HUES6 (cell line): ENCODE measurements at regions not wholly inside any gene's neighbourhood (a gene's known extent, or its start where the extent isn't known, plus 50 kb on each side); places are given as distances from the start of the nearest gene placed in this dataset.

Experiments used
- H3K27ac ChIP-seq: 2 replicates; pipeline ENCODE4 v1.7.0; 2013; ENCODE audit warnings: low read depth, mild to moderate bottlenecking, low read length, inconsistent platforms
- H3K27me3 ChIP-seq: 2 replicates; pipeline ENCODE4 v1.6.1; 2013; ENCODE audit warnings: low read length; ENCODE audit not compliant: control insufficient read depth, insufficient read depth
- H3K36me3 ChIP-seq: 2 replicates; pipeline ENCODE4 v1.6.1; 2013; ENCODE audit warnings: low read length; ENCODE audit not compliant: control insufficient read depth, insufficient read depth
- H3K4me1 ChIP-seq: 2 replicates; pipeline ENCODE4 v1.6.1; 2013; ENCODE audit warnings: low read length; ENCODE audit not compliant: control insufficient read depth, insufficient read depth
- H3K4me3 ChIP-seq: 2 replicates; pipeline ENCODE4 v1.5.1; 2013; ENCODE audit warnings: low read depth, low read length
- H3K9ac ChIP-seq: one replicate; pipeline ENCODE4 v1.6.1; 2013; ENCODE audit warnings: mild to moderate bottlenecking, low read length
- H3K9me3 ChIP-seq: 2 replicates; pipeline ENCODE4 v1.6.1; 2013; ENCODE audit warnings: low read depth, low read length; ENCODE audit not compliant: control insufficient read depth, insufficient read depth

DNA sequence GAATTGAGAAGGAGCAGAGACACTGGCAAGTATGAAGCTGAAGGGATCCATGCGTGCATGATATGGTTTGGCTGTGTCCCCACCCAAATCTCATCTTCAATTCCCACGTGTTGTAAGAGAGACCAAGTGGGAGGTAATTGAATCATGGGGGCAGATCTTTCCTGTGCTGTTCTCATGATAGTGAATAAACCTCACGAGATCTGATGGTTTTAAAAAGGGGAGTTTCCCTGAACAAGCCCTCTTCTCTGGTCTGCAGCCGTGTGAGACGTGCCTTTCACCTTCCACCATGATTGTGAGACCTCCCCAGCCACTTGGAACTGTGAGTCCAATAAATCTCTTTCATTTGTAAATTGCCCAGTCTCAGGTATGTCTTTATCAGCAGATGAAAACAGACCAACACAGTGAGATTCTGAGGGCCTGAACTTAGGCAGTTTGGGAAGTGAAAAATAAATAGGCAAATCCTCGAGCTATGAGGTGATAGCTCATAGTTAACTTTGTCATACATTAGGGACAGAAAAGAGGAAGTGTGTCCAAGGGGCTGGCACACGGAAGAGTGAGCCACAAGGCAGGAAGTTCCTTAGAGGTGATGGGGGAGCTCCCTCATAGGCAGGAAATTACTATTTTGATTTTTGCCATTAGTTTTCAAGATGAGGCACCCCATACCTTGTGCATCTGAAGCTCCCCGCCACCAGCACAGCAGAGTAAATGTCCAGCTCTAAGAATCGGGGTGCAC, 658.8 kb upstream of the ID2 start:
- H3K27me3 ChIP-seq, result no peaks in the 10 kb centered on the region
- no peaks in the 10 kb centered on the region for H3K36me3 ChIP-seq
- no peak overlapping the region for H3K4me3 ChIP-seq
- H3K4me1 ChIP-seq, result no peaks in the 10 kb centered on the region
- H3K27ac ChIP-seq, result no peak overlapping the region
- H3K9me3 ChIP-seq, result peaks cover 9% of the 10 kb centered on the region; the same call in 1 of the 2 replicates
- no peak overlapping the region for H3K9ac ChIP-seq

DNA sequence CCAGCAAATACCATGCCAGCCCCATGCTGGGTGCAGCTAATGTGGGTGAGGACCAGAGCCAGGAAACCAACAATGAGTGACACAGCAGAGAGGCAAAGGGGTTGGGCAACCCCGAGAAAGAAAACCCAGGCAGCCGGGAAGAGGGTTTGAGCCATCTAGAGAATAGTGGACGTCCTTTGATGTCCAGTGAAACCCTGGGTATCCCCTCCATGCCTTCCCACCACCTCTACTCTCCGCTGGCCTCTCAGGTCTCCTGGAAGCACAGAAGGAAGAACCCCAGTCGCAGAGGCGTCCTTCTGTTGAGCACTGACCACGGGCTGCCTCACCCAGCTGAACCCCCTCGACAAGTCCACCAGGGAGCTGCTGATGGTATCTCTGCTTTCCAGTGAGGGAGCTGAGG, 657.4 kb upstream of the ID2 start:
- no peaks in the 10 kb centered on the region for H3K36me3 ChIP-seq
- no peak overlapping the region for H3K27ac ChIP-seq
- no peak overlapping the region for H3K4me3 ChIP-seq
- peaks cover 9% of the 10 kb centered on the region; the same call in 1 of the 2 replicates for H3K9me3 ChIP-seq
- H3K27me3 ChIP-seq, result no peaks in the 10 kb centered on the region
- H3K9ac ChIP-seq, result no peak overlapping the region
- H3K4me1 ChIP-seq, result no peaks in the 10 kb centered on the region

- Histone ChIP-seq H3K9me3 (0 out of 2 replicates have a peak, but pooled peaks cover 6% of the 10 kb centered on the region), H3K4me3 (no peak overlapping the region), H3K36me3 (no peaks in the 10 kb centered on the region), H3K9ac (no peak overlapping the region), H3K4me1 (no peaks in the 10 kb centered on the region), H3K27me3 (no peaks in the 10 kb centered on the region), H3K27ac (no peak overlapping the region)
Observed at GRCh38 chr2:8026381-8026780, 655.5 kb upstream of the ID2 start.

DNA sequence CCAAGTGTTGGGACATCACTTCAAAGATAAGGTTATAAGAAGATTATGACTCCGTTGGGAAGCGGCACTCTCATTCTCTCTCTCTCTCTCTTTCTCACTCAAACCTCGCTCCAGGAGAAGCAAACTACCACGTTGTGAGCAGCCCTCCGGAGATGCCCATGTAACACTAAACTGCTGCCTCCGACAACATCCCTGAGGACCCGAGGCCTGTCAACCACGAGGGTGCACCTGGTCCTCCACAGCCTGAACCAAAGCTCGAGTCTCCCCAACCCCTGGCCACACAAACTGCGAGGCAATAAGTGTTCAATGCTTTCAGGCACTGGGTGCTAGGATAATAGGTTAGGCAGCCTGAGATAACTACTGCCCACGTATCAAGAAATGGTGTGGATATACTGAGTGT, 654.5 kb upstream of the ID2 start:
- H3K4me3 ChIP-seq, result no peak overlapping the region
- no peaks in the 10 kb centered on the region for H3K27me3 ChIP-seq
- H3K4me1 ChIP-seq, result no peaks in the 10 kb centered on the region
- H3K9ac ChIP-seq, result no peak overlapping the region
- H3K9me3 ChIP-seq, result 0 out of 2 replicates have a peak, but pooled peaks cover 6% of the 10 kb centered on the region
- H3K27ac ChIP-seq, result no peak overlapping the region
- H3K36me3 ChIP-seq, result no peaks in the 10 kb centered on the region

GRCh38 chr2:8028036-8028435, 653.8 kb upstream of the ID2 start:
- Histone ChIP-seq H3K4me3 (no peak overlapping the region), H3K4me1 (no peaks in the 10 kb centered on the region), H3K27me3 (no peaks in the 10 kb centered on the region), H3K27ac (no peak overlapping the region), H3K9me3 (0 out of 2 replicates have a peak, but pooled peaks cover 6% of the 10 kb centered on the region), H3K9ac (no peak overlapping the region), H3K36me3 (no peaks in the 10 kb centered on the region)

DNA sequence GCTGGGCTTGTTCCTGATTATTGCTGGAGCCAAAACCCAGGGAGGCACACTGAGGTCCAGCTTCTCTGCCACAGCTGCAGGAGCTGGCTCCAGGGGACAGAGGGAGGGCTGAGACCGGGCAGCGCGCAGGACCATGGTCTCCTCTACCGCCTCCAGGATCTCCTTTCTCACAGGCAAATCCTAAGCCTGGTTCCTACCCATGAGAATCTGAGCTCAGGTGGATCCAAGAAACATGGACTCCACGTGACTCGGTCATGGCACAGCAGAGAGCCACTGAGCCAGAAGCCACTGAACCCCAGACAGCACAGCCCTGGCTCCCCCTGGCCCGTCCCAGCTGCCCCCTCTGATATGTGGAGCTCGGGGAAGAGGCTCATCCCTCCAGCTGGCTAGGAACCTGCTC, 653.4 kb upstream of the ID2 start:
- Histone ChIP-seq H3K9me3 (0 out of 2 replicates have a peak, but pooled peaks cover 3% of the 10 kb centered on the region), H3K27ac (no peak overlapping the region), H3K27me3 (no peaks in the 10 kb centered on the region), H3K4me1 (no peaks in the 10 kb centered on the region), H3K9ac (no peak overlapping the region), H3K4me3 (no peak overlapping the region), H3K36me3 (no peaks in the 10 kb centered on the region)

GRCh38 chr2:8028981-8029380, 652.9 kb upstream of the ID2 start:
- Histone ChIP-seq H3K27ac (no peak overlapping the region), H3K9ac (no peak overlapping the region), H3K27me3 (no peaks in the 10 kb centered on the region), H3K4me1 (no peaks in the 10 kb centered on the region), H3K36me3 (no peaks in the 10 kb centered on the region), H3K4me3 (no peak overlapping the region), H3K9me3 (0 out of 2 replicates have a peak, but pooled peaks cover 2% of the 10 kb centered on the region)

GRCh38 chr2:8030573-8031303, 651.1 kb upstream of the ID2 start:
- Histone ChIP-seq H3K27ac (no peak overlapping the region), H3K27me3 (no peaks in the 10 kb centered on the region), H3K4me3 (no peak overlapping the region), H3K9me3 (no peaks in the 10 kb centered on the region), H3K9ac (no peak overlapping the region), H3K4me1 (no peaks in the 10 kb centered on the region), H3K36me3 (no peaks in the 10 kb centered on the region)

DNA sequence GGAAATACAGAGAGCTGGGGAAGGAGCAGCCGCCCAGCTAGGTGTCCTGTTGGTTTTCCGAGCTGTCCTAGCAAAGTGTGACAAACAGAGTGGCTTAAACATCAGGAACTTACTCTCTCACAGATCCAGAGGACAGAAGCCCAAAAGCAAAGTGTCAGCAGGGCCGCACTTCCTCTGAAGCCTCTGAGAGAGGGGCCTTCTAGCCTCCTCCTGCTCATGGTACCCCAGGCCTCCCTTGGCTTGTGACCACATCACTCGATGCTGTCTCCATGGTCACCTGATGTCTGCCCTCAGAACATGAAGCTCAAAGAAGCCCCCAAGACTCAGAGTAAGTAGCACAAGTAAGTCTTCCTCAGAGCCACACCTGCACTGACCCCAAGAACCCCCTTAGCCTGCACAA, 650.5 kb upstream of the ID2 start:
- H3K9me3 ChIP-seq, result no peaks in the 10 kb centered on the region
- H3K27me3 ChIP-seq, result no peaks in the 10 kb centered on the region
- H3K36me3 ChIP-seq, result no peaks in the 10 kb centered on the region
- no peak overlapping the region for H3K9ac ChIP-seq
- no peak overlapping the region for H3K27ac ChIP-seq
- no peaks in the 10 kb centered on the region for H3K4me1 ChIP-seq
- no peak overlapping the region for H3K4me3 ChIP-seq

DNA sequence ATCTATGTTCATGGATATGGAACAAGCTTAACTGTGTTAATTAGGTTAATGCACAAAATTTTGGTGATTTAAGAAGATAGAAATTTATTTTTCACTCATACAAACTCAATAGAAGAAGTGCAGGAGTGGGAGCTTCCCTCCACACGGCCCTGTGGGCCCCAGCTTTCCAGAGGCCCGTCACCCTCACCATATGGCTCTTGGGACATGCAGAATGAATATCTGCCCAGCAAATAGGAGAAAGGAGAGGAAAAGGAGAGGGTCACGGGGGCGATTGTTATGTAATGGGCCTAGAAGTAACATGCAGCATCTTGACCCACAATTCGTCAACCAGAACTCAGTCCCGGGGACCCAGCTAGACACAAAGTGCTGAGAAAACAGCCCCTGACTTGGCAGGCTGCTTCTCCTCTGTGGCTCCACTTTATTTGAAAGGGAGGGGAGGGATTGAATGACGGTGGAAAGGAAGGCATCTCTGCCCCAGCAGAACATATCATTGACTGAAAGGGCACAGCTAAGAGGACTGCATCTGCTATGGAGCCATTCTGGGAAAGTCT, 648.2 kb upstream of the ID2 start:
- no peaks in the 10 kb centered on the region for H3K27me3 ChIP-seq
- H3K9ac ChIP-seq, result no peak overlapping the region
- H3K9me3 ChIP-seq, result no peaks in the 10 kb centered on the region
- no peak overlapping the region for H3K27ac ChIP-seq
- H3K36me3 ChIP-seq, result no peaks in the 10 kb centered on the region
- H3K4me3 ChIP-seq, result no peak overlapping the region
- no peaks in the 10 kb centered on the region for H3K4me1 ChIP-seq

DNA sequence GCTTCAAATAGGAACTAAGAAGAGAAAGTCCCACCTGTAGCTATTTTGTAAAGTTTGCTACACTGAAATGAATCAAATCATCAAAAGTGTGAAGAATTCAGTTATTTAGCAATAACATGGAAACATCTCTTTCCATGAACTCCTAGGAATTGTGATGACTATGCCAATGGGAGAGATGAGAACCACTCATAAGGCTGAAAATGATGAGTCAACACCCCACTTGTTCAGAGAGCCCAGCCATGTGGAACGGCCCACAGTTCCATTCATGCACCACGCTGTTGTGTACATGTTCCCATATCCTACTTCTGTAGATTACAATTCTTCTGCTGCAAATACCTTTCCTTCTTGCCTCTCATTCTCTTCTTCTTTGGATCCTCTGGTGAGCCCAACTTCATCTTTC, 645.5 kb upstream of the ID2 start:
- no peaks in the 10 kb centered on the region for H3K27me3 ChIP-seq
- H3K4me1 ChIP-seq, result no peaks in the 10 kb centered on the region
- no peaks in the 10 kb centered on the region for H3K9me3 ChIP-seq
- H3K4me3 ChIP-seq, result no peak overlapping the region
- H3K9ac ChIP-seq, result no peak overlapping the region
- H3K27ac ChIP-seq, result no peak overlapping the region
- no peaks in the 10 kb centered on the region for H3K36me3 ChIP-seq
